ENCODE measurements at regions not wholly inside any gene's neighbourhood (a gene's known extent, or its start where the extent isn't known, plus 50 kb on each side); places are given as distances from the start of the nearest gene placed in this dataset.

- CTCF ChIA-PET, result no interaction called here
- H3K27ac Mint-ChIP-seq (ENCODE audit: unreplicated experiment), result peak overlapping the region; percentile 7
These were observed 68.6 kb upstream of the SORBS2 start for GRCh38 chr4:185880571-185880970.

GRCh38 chr4:185881430-185881829 lies 69.4 kb upstream of the SORBS2 start:
- Histone ChIP-seq H3K36me3 (ENCODE audit: control insufficient read depth, insufficient read depth, low read length) (no peaks in the 10 kb centered on the region), H3K9me3 (no peaks in the 10 kb centered on the region), H3K4me1 (peaks cover 3% of the 10 kb centered on the region; the same call in 1 of the 2 replicates), H3K4me3 (ENCODE audit: low read depth, low read length) (no peak overlapping the region), H3K27me3 (replicated peaks; ENCODE audit: control insufficient read depth, insufficient read depth, low read length) (no peaks in the 10 kb centered on the region)
- DNase-seq, result no peak
- no peak for TF ChIP-seq CTCF (IDR thresholded peaks at IDR 0.05; ENCODE audit: insufficient read depth in 1 of 2, low read depth in 1 of 2, low read length in 1 of 2, severe bottlenecking in 1 of 2, unreplicated experiment in 1 of 2)
- intact Hi-C loops (cut with micrococcal nuclease; ENCODE audit: unreplicated experiment), result no loop called here
- ChIA-PET POLR2A (no interaction called here), CTCF (no interaction called here)
- BruUV-seq (replicated peaks), result no TSS peak
- peaks cover 16% of the 10 kb centered on the region for H3K9me3 Mint-ChIP-seq (ENCODE audit: unreplicated experiment)
- H3K27ac Mint-ChIP-seq (ENCODE audit: unreplicated experiment), result no peak overlapping the region
- H3K4me1 Mint-ChIP-seq (ENCODE audit: low read depth, unreplicated experiment), result peaks cover 9% of the 10 kb centered on the region
- H3K4me3 Mint-ChIP-seq (ENCODE audit: unreplicated experiment), result no peak overlapping the region
- no peaks in the 10 kb centered on the region for H3K36me3 Mint-ChIP-seq (ENCODE audit: insufficient read depth, unreplicated experiment)
- no peaks in the 10 kb centered on the region for H3K27me3 Mint-ChIP-seq (ENCODE audit: insufficient read depth, unreplicated experiment)

More at GRCh38 chr4:185880571-185880970, 68.6 kb upstream of the SORBS2 start:
- BruUV-seq (replicated peaks), result no TSS peak
- no peak overlapping the region for H3K4me3 Mint-ChIP-seq (ENCODE audit: unreplicated experiment)
- no peaks in the 10 kb centered on the region for H3K27me3 Mint-ChIP-seq (ENCODE audit: insufficient read depth, unreplicated experiment)
- no peaks in the 10 kb centered on the region for H3K36me3 ChIP-seq (ENCODE audit: control insufficient read depth, insufficient read depth, low read length)
- H3K4me3 ChIP-seq (ENCODE audit: low read depth, low read length), result no peak overlapping the region
- peaks cover 9% of the 10 kb centered on the region for H3K4me1 Mint-ChIP-seq (ENCODE audit: low read depth, unreplicated experiment)
- intact Hi-C loops (cut with micrococcal nuclease; ENCODE audit: unreplicated experiment), result no loop called here
- H3K9me3 ChIP-seq, result no peaks in the 10 kb centered on the region
- no peaks in the 10 kb centered on the region for H3K27me3 ChIP-seq (replicated peaks; ENCODE audit: control insufficient read depth, insufficient read depth, low read length)
- H3K4me1 ChIP-seq, result peaks cover 3% of the 10 kb centered on the region; the same call in 1 of the 2 replicates
- H3K9me3 Mint-ChIP-seq (ENCODE audit: unreplicated experiment), result peaks cover 16% of the 10 kb centered on the region
- no peak for TF ChIP-seq CTCF (IDR thresholded peaks at IDR 0.05; ENCODE audit: insufficient read depth in 1 of 2, low read depth in 1 of 2, low read length in 1 of 2, severe bottlenecking in 1 of 2, unreplicated experiment in 1 of 2)
- DNase-seq, result no peak
- POLR2A ChIA-PET, result no interaction called here
- H3K36me3 Mint-ChIP-seq (ENCODE audit: insufficient read depth, unreplicated experiment), result no peaks in the 10 kb centered on the region

GRCh38 chr4:185883591-185883990 lies 71.6 kb upstream of the SORBS2 start:
- no peak for TF ChIP-seq CTCF (IDR thresholded peaks at IDR 0.05; ENCODE audit: insufficient read depth in 1 of 2, low read depth in 1 of 2, low read length in 1 of 2, severe bottlenecking in 1 of 2, unreplicated experiment in 1 of 2)
- Histone ChIP-seq H3K4me1 (0 out of 2 replicates have a peak, but pooled peaks cover 3% of the 10 kb centered on the region), H3K36me3 (ENCODE audit: control insufficient read depth, insufficient read depth, low read length) (no peaks in the 10 kb centered on the region), H3K27me3 (replicated peaks; ENCODE audit: control insufficient read depth, insufficient read depth, low read length) (no peaks in the 10 kb centered on the region), H3K9me3 (no peaks in the 10 kb centered on the region), H3K4me3 (ENCODE audit: low read depth, low read length) (no peak overlapping the region)
- Mint-ChIP-seq H3K36me3 (ENCODE audit: insufficient read depth, unreplicated experiment) (no peaks in the 10 kb centered on the region), H3K9me3 (ENCODE audit: unreplicated experiment) (peaks cover 22% of the 10 kb centered on the region), H3K27me3 (ENCODE audit: insufficient read depth, unreplicated experiment) (no peaks in the 10 kb centered on the region), H3K27ac (ENCODE audit: unreplicated experiment) (no peak overlapping the region), H3K4me1 (ENCODE audit: low read depth, unreplicated experiment) (peaks cover 9% of the 10 kb centered on the region), H3K4me3 (ENCODE audit: unreplicated experiment) (no peak overlapping the region)
- BruUV-seq (replicated peaks), result no TSS peak
- ChIA-PET POLR2A (no interaction called here), CTCF (no interaction called here)
- intact Hi-C loops (cut with micrococcal nuclease; ENCODE audit: unreplicated experiment), result no loop called here
- DNase-seq, result no peak
